HCT116 (cell line): ENCODE measurements at regions not wholly inside any gene's neighbourhood (a gene's known extent, or its start where the extent isn't known, plus 50 kb on each side); places are given as distances from the start of the nearest gene placed in this dataset.
"Not testable (repeated sequence)": the region's sequence is repeated elsewhere in the genome, so short reads cannot be mapped to it uniquely, and the experiment has no call there.

Experiments
- ATAC-seq: fragments of 200-7000 bp; cut with Tn5 transposase; 2 replicates; pipeline ENCODE4 v1.9.1; 2020; ENCODE audit warnings: mild to moderate bottlenecking, moderate library complexity
- BruUV-seq: library from RNA; stranded (reverse); fragments of 400-500 nt; replicated peaks from 2 replicates; lab custom pipeline; 2021; lab: Mats Ljungman, UMichigan
- CTCF ChIA-PET: fragments of 300-600 bp; sonication (Branson Sonifier 250); formaldehyde crosslinking; loops from one replicate; lab custom pipeline; 2021; ENCODE audit warnings: antibody characterized with exemption; lab: Charles Lee
- POLR2A ChIA-PET: fragments of 300-600, 350-600 bp; sonication (Branson Sonifier 250); formaldehyde crosslinking; loops from one replicate; lab custom pipeline; 2021; ENCODE audit warnings: antibody characterized with exemption; lab: Charles Lee
- RAD21 ChIA-PET, 2 experiments: fragments of 300-600 bp; sonication (Branson Sonifier 250); formaldehyde crosslinking; loops; one replicate each; lab custom pipeline; 2023; ENCODE audit warnings: low total read pairs in 2 of 2; ENCODE audit not compliant: uncharacterized antibody in 2 of 2, unreplicated experiment in 2 of 2, low non-redundant PET in 1 of 2; lab: Charles Lee
- DNase-seq: peaks from one replicate; pipeline ENCODE4 v3.0.0-alpha.2; 2010; ENCODE audit warnings: low read depth, low spot score
- H2AFZ ChIP-seq: fragments of 200-600 bp; shearing (Covaris generic), sonication (generic); 2 replicates; pipeline ENCODE4 v1.6.1; 2017; ENCODE audit warnings: low read depth, mixed run types, mixed read lengths, antibody characterized with exemption, low read length; ENCODE audit not compliant: poor library complexity, severe bottlenecking
- H3K27ac ChIP-seq: 2 replicates; pipeline ENCODE4 v1.5.1; 2012; ENCODE audit warnings: low read depth, low read length
- H3K27me3 ChIP-seq: fragments of 200-600 bp; sonication (generic); 2 replicates; pipeline ENCODE4 v1.6.1; 2016; ENCODE audit warnings: mixed run types, low read length, mixed read lengths; ENCODE audit not compliant: insufficient read depth
- H3K36me3 ChIP-seq, 2 experiments: fragments of 200-500 bp in 1 of 2; fragments of 200-600 bp in 1 of 2; sonication (Bioruptor generic) in 1 of 2; sonication (generic) in 1 of 2; 2 replicates each; pipeline versions ENCODE4 v1.5.1 to v1.6.1; 2014 to 2016; ENCODE audit warnings: low read length in 2 of 2, inconsistent platforms in 1 of 2, mixed read lengths in 1 of 2, mixed run types in 1 of 2; ENCODE audit not compliant: insufficient read depth in 2 of 2, control insufficient read depth in 1 of 2
- H3K4me1 ChIP-seq, 2 experiments: fragments of 200-600 bp in 1 of 2; sonication (generic) in 1 of 2; 2 replicates each; pipeline versions ENCODE4 v1.5.1 to v1.6.1; 2012 to 2017; ENCODE audit warnings: low read length in 2 of 2, inconsistent platforms in 1 of 2, mild to moderate bottlenecking in 1 of 2, mixed read lengths in 1 of 2, mixed run types in 1 of 2, moderate library complexity in 1 of 2; ENCODE audit not compliant: insufficient read depth in 2 of 2, control insufficient read depth in 1 of 2
- H3K4me2 ChIP-seq: fragments of 200-600 bp; sonication (generic); 2 replicates; pipeline ENCODE4 v1.6.1; 2017; ENCODE audit warnings: mixed run types, low read length, mixed read lengths
- H3K4me3 ChIP-seq, 2 experiments: fragments of 200-600 bp in 1 of 2; sonication (generic) in 1 of 2; replicated peaks in 1 of 2; 2 replicates each; pipeline ENCODE4 v1.5.1; 2011 to 2016; ENCODE audit warnings: low read length in 2 of 2, control low read depth in 1 of 2, low read depth in 1 of 2, mild to moderate bottlenecking in 1 of 2, mixed read lengths in 1 of 2, mixed run types in 1 of 2
- H3K79me2 ChIP-seq: fragments of 200-600 bp; sonication (generic); 2 replicates; pipeline ENCODE4 v1.6.1; 2017; ENCODE audit warnings: mild to moderate bottlenecking, mixed run types, low read length, moderate library complexity, mixed read lengths; ENCODE audit not compliant: insufficient read depth
- H3K9ac ChIP-seq: fragments of 200-600 bp; sonication (generic); 2 replicates; pipeline ENCODE4 v1.6.1; 2016; ENCODE audit warnings: low read length, mixed read lengths
- H3K9me2 ChIP-seq: fragments of 200-600 bp; sonication (generic), shearing (Covaris generic); 2 replicates; pipeline ENCODE4 v1.6.1; 2017; ENCODE audit warnings: mixed run types, mild to moderate bottlenecking, moderate library complexity; ENCODE audit not compliant: insufficient read depth
- H3K9me3 ChIP-seq, 2 experiments: fragments of 200-500 bp in 1 of 2; fragments of 200-600 bp in 1 of 2; sonication (Bioruptor generic) in 1 of 2; sonication (generic) in 1 of 2; 2 replicates each; pipeline ENCODE4 v1.6.1; 2014 to 2017; ENCODE audit warnings: low read length in 2 of 2, mixed read lengths in 2 of 2, inconsistent platforms in 1 of 2, low read depth in 1 of 2, mild to moderate bottlenecking in 1 of 2, mixed run types in 1 of 2, moderate library complexity in 1 of 2; ENCODE audit not compliant: control insufficient read depth in 1 of 2, insufficient read depth in 1 of 2
- H4K20me1 ChIP-seq: fragments of 200-600 bp; sonication (generic), shearing (Covaris generic); 2 replicates; pipeline ENCODE4 v1.6.1; 2017; ENCODE audit warnings: mixed run types, mild to moderate bottlenecking, moderate library complexity; ENCODE audit not compliant: insufficient read depth
- CEBPB ChIP-seq: IDR thresholded peaks from 2 replicates; pipeline ENCODE4 v1.6.1; 2012; ENCODE audit warnings: low read depth
- ELF1 ChIP-seq: IDR thresholded peaks from 2 replicates; pipeline ENCODE4 v1.6.1; 2012; ENCODE audit warnings: low read depth, borderline replicate concordance
- EZH2 ChIP-seq: fragments of 200-600 bp; sonication (generic); IDR thresholded peaks from 2 replicates; pipeline ENCODE4 v1.6.1; 2017; ENCODE audit warnings: antibody characterized with exemption, mixed run types
- EZH2phosphoT487 ChIP-seq: fragments of 200-600 bp; IDR thresholded peaks from 2 replicates; pipeline ENCODE4 v1.6.1; 2018; ENCODE audit warnings: antibody characterized with exemption, borderline replicate concordance
- JUND ChIP-seq: IDR thresholded peaks from 2 replicates; pipeline ENCODE4 v1.6.1; 2012
- POLR2A ChIP-seq: IDR thresholded peaks from 2 replicates; pipeline ENCODE4 v1.7.0; 2011; ENCODE audit warnings: borderline replicate concordance; ENCODE audit not compliant: insufficient read depth, insufficient read length; ENCODE audit errors: extremely low read depth
- RAD21 ChIP-seq: IDR thresholded peaks from 2 replicates; pipeline ENCODE4 v1.6.1; 2012; ENCODE audit warnings: low read depth, mild to moderate bottlenecking
- SIN3A ChIP-seq: IDR thresholded peaks from 2 replicates; pipeline ENCODE4 v1.6.1; 2012; ENCODE audit warnings: low read depth
- SP1 ChIP-seq: IDR thresholded peaks from 2 replicates; pipeline ENCODE4 v1.6.1; 2012; ENCODE audit warnings: low read depth
- SRF ChIP-seq: IDR thresholded peaks from 2 replicates; pipeline ENCODE4 v1.6.1; 2012; ENCODE audit warnings: low read depth
- TCF7L2 ChIP-seq: IDR thresholded peaks from 2 replicates; pipeline ENCODE4 v1.7.0; 2011; ENCODE audit warnings: borderline replicate concordance, inconsistent platforms; ENCODE audit not compliant: insufficient read depth, insufficient read length; ENCODE audit errors: extremely low read depth
- YY1 ChIP-seq: IDR thresholded peaks from 2 replicates; pipeline ENCODE4 v1.6.1; 2011; ENCODE audit warnings: low read length, low read depth, moderate library complexity, mild to moderate bottlenecking; ENCODE audit not compliant: insufficient replicate concordance; ENCODE audit errors: extremely low read depth
- ZFX ChIP-seq: fragments of 450-650 bp; IDR thresholded peaks from 2 replicates; pipeline ENCODE4 v1.6.1; 2017
- ZNF274 ChIP-seq: fragments of 200-500 bp; sonication (Bioruptor generic); IDR thresholded peaks from 2 replicates; pipeline ENCODE4 v1.6.1; 2014; ENCODE audit warnings: mild to moderate bottlenecking, low read depth, low read length, inconsistent platforms
- intact Hi-C: fragments of 100-400 bp; cut with micrococcal nuclease; formaldehyde crosslinking; loops from 2 replicates; pipeline ENCODE4 v1.10.0; 2022
- TF ChIP-seq, protein P1 (sequence below): IDR thresholded peaks from 2 replicates; pipeline ENCODE4 v1.6.1; 2012
- TF ChIP-seq, protein P2 (sequence below): IDR thresholded peaks from 2 replicates; pipeline ENCODE4 v1.6.1; 2012
- TF ChIP-seq, protein P3 (sequence below): IDR thresholded peaks from 2 replicates; pipeline ENCODE4 v1.6.1; 2011; ENCODE audit warnings: mild to moderate bottlenecking, low read length, moderate library complexity; ENCODE audit not compliant: insufficient replicate concordance; ENCODE audit errors: extremely low read depth
- TF ChIP-seq, protein P4 (sequence below): IDR thresholded peaks from 2 replicates; pipeline ENCODE4 v1.6.1; 2012; ENCODE audit warnings: low read depth

DNA sequence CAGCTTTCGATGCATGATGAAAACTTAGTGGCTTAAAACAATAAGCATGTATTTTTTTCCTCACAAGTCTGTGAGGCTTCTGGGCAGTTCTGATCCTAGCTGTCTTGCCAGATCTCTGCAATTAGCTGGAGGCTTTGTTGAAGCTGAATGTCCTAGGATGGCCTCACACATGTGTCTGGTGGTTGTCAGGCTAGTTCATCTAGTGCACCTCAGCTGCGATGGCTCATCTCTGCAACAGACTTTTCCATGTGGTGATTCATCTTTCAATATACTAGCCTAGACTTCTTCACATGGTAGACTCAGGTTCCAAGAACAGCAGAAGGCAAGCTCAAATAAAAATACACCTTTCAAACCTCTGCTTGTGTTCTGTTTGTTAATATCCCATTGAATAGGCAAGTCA lies 66.5 kb upstream of the IL1RAPL1 start:
- ATAC-seq = no peak
- RAD21 ChIA-PET = no interaction called here
- H3K9me2 ChIP-seq = no peaks in the 10 kb centered on the region; the same call in 1 of the 2 replicates
- intact Hi-C loops = no loop called here
- no peaks in the 10 kb centered on the region for H3K9me3 ChIP-seq
- H3K27ac ChIP-seq = no peak overlapping the region
- no TSS peak for BruUV-seq
- H3K4me2 ChIP-seq = no peak overlapping the region
- CTCF ChIA-PET = no interaction called here
- H3K79me2 ChIP-seq = no peaks in the 10 kb centered on the region
- no peaks in the 10 kb centered on the region for H3K36me3 ChIP-seq
- H3K27me3 ChIP-seq = no peaks in the 10 kb centered on the region
- H3K4me3 ChIP-seq = no peak overlapping the region
- no peaks in the 10 kb centered on the region for H4K20me1 ChIP-seq
- no peaks in the 10 kb centered on the region for H3K4me1 ChIP-seq
- H2AFZ ChIP-seq = no peak overlapping the region
- no peak for TF ChIP-seq ELF1
- TF ChIP-seq, protein P1, sequence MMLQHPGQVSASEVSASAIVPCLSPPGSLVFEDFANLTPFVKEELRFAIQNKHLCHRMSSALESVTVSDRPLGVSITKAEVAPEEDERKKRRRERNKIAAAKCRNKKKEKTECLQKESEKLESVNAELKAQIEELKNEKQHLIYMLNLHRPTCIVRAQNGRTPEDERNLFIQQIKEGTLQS = no peak
- no peak for TF ChIP-seq EZH2
- no peak for TF ChIP-seq CEBPB
- TF ChIP-seq SIN3A = no peak
- no peak for TF ChIP-seq JUND
- no peak for TF ChIP-seq ZFX
- TF ChIP-seq, protein P2, sequence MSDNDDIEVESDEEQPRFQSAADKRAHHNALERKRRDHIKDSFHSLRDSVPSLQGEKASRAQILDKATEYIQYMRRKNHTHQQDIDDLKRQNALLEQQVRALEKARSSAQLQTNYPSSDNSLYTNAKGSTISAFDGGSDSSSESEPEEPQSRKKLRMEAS = no peak
- TF ChIP-seq SP1 = no peak
- TF ChIP-seq POLR2A = no peak
- TF ChIP-seq, protein P3, sequence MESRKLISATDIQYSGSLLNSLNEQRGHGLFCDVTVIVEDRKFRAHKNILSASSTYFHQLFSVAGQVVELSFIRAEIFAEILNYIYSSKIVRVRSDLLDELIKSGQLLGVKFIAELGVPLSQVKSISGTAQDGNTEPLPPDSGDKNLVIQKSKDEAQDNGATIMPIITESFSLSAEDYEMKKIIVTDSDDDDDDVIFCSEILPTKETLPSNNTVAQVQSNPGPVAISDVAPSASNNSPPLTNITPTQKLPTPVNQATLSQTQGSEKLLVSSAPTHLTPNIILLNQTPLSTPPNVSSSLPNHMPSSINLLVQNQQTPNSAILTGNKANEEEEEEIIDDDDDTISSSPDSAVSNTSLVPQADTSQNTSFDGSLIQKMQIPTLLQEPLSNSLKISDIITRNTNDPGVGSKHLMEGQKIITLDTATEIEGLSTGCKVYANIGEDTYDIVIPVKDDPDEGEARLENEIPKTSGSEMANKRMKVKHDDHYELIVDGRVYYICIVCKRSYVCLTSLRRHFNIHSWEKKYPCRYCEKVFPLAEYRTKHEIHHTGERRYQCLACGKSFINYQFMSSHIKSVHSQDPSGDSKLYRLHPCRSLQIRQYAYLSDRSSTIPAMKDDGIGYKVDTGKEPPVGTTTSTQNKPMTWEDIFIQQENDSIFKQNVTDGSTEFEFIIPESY = no peak
- TF ChIP-seq EZH2phosphoT487 = no peak
- TF ChIP-seq YY1 = no peak
- TF ChIP-seq TCF7L2 = no peak
- no peak for TF ChIP-seq RAD21
- no peak for TF ChIP-seq SRF
- TF ChIP-seq, protein P4, sequence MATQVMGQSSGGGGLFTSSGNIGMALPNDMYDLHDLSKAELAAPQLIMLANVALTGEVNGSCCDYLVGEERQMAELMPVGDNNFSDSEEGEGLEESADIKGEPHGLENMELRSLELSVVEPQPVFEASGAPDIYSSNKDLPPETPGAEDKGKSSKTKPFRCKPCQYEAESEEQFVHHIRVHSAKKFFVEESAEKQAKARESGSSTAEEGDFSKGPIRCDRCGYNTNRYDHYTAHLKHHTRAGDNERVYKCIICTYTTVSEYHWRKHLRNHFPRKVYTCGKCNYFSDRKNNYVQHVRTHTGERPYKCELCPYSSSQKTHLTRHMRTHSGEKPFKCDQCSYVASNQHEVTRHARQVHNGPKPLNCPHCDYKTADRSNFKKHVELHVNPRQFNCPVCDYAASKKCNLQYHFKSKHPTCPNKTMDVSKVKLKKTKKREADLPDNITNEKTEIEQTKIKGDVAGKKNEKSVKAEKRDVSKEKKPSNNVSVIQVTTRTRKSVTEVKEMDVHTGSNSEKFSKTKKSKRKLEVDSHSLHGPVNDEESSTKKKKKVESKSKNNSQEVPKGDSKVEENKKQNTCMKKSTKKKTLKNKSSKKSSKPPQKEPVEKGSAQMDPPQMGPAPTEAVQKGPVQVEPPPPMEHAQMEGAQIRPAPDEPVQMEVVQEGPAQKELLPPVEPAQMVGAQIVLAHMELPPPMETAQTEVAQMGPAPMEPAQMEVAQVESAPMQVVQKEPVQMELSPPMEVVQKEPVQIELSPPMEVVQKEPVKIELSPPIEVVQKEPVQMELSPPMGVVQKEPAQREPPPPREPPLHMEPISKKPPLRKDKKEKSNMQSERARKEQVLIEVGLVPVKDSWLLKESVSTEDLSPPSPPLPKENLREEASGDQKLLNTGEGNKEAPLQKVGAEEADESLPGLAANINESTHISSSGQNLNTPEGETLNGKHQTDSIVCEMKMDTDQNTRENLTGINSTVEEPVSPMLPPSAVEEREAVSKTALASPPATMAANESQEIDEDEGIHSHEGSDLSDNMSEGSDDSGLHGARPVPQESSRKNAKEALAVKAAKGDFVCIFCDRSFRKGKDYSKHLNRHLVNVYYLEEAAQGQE = no peak
- no peak for TF ChIP-seq ZNF274
- DNase-seq = no peak
- H3K9ac ChIP-seq = no peak overlapping the region
- POLR2A ChIA-PET = no interaction called here

DNA sequence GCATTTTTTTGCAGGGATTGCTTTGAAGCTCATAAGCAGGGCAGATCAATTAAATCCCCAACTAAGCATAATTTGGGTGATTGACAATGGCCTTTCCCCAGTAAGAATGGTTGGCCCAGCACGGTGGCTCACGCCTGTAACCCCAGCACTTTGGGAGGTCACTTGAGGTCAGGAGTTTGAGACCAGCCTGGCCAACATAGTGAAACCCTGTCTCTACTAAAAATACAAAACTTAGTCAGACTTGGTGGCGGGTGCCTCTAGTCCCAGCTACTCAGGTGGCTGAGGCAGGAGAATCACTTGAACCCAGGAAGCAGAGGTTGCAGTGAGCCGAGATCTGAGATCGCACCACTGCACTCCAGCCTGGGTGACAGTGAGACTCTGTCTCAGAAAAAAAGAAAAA lies 58.9 kb upstream of the IL1RAPL1 start:
- H3K4me3 ChIP-seq, H3K27me3 ChIP-seq, POLR2A ChIA-PET, H3K9me2 ChIP-seq, H3K4me2 ChIP-seq, H3K79me2 ChIP-seq, H3K9me3 ChIP-seq, H3K9ac ChIP-seq, RAD21 ChIA-PET, ATAC-seq, H4K20me1 ChIP-seq, H3K36me3 ChIP-seq, CTCF ChIA-PET, H2AFZ ChIP-seq, H3K4me1 ChIP-seq, DNase-seq, H3K27ac ChIP-seq, BruUV-seq, intact Hi-C loops: not testable (repeated sequence)
